HG02571 (cell line): ENCODE measurements at regions not wholly inside any gene's neighbourhood (a gene's known extent, or its start where the extent isn't known, plus 50 kb on each side); places are given as distances from the start of the nearest gene placed in this dataset.
A peak's percentile ranks its signal among the peaks of the same experiment; 100 is the strongest.
"Not testable (repeated sequence)": the region's sequence is repeated elsewhere in the genome, so short reads cannot be mapped to it uniquely, and the experiment has no call there.

Source experiments
- ATAC-seq: cut with Tn5 transposase; IDR thresholded peaks from one replicate; pipeline ENCODE4 v1.9.1; 2021; ENCODE audit warnings: mild to moderate bottlenecking, moderate library complexity; ENCODE audit not compliant: unreplicated experiment

- ATAC-seq, result not testable (repeated sequence)
Observed at GRCh38 chrX:124181515-124181914, 150.9 kb upstream of the TEX13D start.

- ATAC-seq, result no peak
Observed at GRCh38 chrX:124190440-124190839, 142.0 kb upstream of the TEX13D start.

DNA sequence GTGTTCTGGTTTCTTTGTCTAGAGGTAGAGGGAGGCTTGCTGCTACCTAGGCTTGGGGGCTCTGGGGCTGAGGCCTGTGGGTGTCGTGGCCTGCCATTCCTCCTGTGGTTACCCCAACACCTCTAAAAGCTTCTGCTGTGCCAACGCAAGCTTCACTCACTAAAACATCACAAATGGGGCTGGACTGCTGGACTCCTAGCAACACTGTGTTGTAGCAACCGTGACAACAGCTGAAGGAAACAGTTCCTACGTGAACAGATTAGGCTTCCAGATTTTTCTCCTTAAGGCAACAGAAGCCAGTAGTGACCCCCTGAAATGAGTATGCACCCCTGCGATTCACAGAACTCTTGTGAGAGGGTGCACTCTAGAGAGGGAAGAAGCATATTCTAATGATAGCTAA, 138.3 kb upstream of the TEX13D start:
- no peak for ATAC-seq

- no peak for ATAC-seq
Observed at GRCh38 chrX:124194901-124195300, 137.6 kb upstream of the TEX13D start.

DNA sequence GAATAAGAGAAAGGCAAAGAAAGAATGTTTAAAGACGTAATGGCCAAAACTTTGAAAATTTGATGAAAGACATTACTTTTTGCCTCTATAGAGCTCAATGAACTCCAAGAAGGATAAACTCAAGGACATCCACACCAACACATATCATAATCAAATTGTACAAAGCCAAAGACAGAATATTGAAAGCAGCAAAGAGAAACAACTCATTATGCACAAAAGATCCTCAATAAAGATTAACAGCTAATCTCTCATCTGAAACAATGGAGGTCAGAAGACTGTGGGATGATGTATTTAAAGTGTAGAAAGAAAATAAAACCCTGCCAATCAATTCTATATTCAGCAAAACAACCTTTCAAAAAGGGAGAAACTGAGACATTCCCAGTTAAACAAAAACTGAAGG, 129.1 kb upstream of the TEX13D start:
- ATAC-seq, result no peak

DNA sequence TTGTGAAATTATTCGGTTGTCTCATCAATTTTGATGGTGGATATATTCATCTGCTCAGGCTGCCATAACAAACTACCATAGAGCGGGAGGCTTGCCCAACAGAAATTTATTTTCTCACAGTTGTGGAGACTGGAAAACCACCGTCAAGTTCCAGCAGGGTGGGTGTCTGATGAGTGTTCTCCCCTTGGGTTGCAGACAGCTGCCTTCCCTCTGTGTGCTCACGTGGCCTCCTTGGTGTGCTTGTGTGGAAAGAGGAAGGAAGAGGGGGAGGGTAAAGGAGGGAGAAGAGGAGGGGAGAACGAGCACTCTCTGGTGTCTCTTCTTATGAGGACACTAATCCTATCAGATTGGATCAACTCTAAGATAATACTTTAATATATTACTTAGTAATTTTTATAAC, 123.8 kb upstream of the TEX13D start:
- ATAC-seq, result no peak

DNA sequence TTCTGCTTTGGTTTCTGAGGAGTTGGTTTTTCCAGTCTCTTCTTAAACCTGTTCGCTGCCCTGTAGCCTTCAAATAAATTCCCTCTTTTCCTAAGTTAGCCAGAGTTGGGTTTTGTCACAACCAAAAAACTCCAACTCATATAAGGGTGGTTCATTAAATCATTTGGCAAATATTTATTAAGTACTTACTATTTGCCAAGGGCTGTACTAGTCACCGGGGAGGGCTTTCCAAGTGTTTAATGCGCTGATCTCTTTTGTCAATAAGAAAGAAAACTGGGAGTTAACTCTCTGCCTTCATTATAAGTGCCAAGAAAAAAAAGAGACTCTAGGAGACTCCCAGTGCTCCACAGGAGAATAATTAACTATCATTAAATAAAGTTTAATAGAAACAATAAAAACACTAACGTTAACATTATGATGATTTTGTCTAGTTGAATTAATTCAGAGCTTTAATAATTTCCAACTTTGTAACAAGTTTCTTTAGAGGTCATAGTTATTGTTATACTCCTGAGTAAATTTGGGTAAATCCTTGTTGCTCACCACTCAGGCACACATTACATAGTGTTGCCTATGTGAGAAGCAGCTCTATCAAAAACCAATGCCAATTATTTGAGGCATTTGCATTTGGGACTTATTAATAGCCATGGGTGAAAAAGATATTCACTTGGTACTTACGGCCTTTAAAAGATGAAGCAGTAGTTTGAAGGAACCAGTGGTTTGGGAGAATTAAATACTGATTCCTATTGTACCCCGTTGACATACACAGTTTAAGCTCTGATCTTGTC, 122.5 kb upstream of the TEX13D start:
- no peak for ATAC-seq

- peak; percentile 84 for ATAC-seq
Observed at GRCh38 chrX:124211312-124211942, 121.0 kb upstream of the TEX13D start.

DNA sequence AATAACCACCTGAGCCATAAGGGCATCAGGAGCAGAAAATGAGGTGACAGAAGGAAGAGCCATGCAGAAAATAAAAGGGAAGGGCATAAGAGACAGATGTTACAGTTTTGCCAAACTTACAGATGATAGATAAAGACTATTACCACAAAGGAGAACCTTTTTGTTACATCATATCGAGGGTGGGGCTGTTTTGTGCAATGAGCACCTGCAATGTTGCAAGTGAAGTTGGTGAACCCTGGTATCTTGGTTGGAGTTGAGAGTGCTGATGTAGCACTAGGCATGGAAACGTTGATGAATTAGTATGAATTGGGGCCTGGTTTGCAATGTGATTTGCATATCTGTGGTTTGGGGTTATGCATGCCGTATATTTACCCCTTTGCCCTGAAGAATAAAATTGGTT, 119.8 kb upstream of the TEX13D start:
- ATAC-seq, result no peak

DNA sequence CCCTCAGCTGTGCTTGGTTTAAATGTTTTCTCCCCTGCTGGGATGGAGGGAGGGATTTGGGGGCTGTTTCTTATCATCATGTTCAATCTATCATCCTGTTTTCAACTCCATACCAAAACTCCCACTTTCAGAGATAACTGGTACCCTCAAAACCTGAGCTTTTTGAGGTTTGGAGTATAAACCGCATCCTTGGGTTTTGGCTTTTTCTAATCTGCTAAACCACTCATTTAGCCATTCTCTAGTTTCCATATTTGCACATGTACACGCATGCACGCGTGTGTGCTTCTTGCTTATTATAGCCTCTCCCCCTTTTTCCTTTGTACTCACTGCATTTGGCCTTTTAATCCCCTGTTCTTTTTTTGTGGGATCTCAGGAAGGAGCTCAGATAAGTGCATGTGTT, 116.7 kb upstream of the TEX13D start:
- ATAC-seq, result no peak

GRCh38 chrX:124216396-124217115, 115.9 kb upstream of the TEX13D start:
- no peak for ATAC-seq

GRCh38 chrX:124217304-124218251, 114.9 kb upstream of the TEX13D start:
- peak; percentile 62 for ATAC-seq

DNA sequence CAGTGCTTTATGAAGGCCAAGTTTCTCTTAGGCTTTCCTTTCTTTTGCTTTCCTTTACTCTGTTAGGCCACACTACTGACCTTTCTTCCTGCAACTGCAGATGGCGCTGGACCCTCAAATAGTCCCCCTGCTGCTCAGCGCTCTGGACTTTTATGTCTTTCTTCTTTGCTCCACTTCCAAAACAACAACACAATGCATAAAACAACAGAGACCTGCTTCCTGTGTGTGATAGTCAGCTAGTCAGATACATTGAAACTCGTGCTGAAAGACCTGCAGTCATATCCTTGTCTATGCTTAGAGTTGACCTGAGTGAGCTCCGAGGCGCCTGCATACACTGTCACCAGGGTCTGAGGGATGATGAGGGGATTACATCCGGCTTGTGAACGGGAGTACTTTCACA, 108.9 kb upstream of the TEX13D start:
- ATAC-seq, result no peak

GRCh38 chrX:124224528-124224927, 107.9 kb upstream of the TEX13D start:
- ATAC-seq, result no peak

GRCh38 chrX:124226129-124226528, 106.3 kb upstream of the TEX13D start:
- no peak for ATAC-seq

- no peak for ATAC-seq
Observed at GRCh38 chrX:124228849-124229248, 103.6 kb upstream of the TEX13D start.

DNA sequence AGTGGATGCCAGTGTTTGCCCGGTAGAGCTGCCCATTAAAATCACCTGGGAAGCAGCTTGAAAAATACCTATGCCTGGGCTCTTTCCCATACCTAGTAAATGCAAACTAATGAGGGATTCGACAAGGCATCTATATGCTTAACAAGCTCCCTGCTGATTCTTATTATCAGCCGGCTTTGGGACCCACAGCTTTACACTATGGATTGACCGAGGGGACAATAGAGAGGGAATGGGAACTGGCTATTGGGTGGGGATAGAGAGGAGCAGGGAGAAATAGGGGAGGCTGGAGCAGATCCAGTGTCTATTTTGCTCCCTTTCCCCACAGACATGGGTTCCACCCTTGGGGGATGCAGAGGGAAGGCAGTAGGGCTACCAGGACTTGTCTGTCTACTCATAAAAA, 103.1 kb upstream of the TEX13D start:
- ATAC-seq, result no peak

GRCh38 chrX:124230655-124231450, 101.6 kb upstream of the TEX13D start:
- no peak for ATAC-seq

GRCh38 chrX:124231451-124231759, 101.1 kb upstream of the TEX13D start:
- ATAC-seq, result no peak

DNA sequence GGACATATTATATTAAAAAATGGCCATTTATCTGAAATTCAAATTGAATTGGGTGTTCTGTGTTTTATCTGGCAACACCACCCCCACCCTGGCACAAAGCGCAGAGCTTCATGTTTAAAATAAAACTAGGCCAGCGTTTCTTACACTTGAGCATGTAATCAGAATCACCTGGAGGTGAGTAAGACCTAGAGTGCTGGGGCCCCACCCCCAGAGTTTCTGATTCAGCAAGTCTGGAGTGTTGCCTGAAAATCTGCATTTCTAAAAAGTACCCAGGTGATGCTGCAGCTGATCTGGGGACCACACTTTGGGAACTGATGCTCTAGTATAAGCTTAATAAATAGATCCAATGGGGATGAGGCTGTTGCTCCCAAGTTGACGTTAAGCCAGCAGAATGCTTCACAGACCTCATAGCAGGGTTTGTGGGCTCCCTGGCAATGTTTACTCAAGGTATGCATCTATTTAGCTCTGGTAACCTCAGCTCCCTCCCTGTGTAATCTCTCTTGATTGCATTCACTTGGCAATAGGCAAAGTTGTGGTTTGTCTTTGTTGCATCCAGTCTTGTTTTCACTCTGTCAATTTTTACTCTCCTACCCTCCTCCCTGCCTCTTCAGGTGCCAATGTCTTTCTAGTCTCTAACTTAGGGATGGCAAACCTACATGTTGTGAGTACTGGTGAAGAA, 99.8 kb upstream of the TEX13D start:
- no peak for ATAC-seq
